ENCODE measurements at regions not wholly inside any gene's neighbourhood (a gene's known extent, or its start where the extent isn't known, plus 50 kb on each side); places are given as distances from the start of the nearest gene placed in this dataset.
A peak's percentile ranks its signal among the peaks of the same experiment; 100 is the strongest.

GRCh38 chr5:74282490-74282889 is 358.0 kb downstream of the ENC1 start:
- no peak for DNase-seq

GRCh38 chr5:74281166-74281565 is 359.4 kb downstream of the ENC1 start:
- peak; percentile 75 for DNase-seq

DNA sequence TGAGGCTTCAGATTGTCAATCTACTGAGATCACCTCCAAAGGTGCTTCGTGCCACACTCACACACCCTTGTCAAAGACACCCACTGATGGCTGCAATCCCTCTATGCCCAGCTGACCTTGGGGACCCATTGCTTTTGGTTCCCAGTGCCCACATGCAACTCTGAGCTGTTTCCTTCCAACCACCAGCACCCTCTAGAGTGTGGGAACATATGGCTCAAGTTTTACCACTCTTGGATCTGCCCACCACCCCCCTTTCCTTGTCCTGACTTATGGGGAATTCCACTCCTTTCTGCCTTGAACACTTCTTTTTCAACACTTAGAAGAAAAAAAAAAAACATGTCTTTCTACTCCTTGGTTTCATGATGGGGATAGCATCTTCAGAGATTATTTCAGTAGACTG is 360.2 kb downstream of the ENC1 start:
- DNase-seq = no peak

DNA sequence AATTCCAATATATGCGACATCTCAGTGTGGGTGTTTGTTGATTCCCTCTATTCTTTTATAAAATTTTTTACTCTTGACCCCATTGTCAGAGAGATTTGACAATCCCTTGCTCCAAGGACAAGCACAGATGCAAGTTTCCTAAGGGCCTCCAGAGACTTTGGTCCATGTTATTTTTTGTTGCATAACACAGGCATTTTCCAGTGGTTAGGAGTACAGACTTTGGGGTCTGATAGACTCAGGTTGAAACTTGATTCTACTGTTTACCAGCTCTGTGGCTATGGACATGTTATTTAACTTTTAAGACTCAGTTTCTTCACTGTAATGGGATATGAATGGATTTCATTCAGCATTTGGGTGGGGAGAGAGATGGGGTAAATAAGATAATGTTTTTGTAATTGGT is 361.3 kb downstream of the ENC1 start:
- DNase-seq = no peak

DNA sequence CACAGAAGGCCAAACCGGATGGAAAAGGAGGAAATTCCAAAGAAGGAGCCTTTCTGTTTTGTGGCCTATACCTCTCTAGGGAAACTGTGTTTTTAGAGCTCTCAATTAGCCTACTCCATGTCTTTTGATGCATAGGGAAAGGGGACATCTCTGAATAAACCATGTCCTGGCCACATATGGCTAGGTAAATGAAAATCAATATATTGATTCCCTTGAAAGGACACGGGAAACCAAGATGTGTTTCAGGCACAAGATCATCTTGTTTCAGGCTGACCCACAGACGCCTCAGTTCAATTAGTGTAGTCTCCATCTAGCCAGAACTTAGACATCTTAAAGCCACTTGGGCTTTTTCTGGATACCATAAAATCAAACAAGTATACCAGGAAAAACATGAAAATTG is 363.1 kb downstream of the ENC1 start:
- DNase-seq = no peak

DNA sequence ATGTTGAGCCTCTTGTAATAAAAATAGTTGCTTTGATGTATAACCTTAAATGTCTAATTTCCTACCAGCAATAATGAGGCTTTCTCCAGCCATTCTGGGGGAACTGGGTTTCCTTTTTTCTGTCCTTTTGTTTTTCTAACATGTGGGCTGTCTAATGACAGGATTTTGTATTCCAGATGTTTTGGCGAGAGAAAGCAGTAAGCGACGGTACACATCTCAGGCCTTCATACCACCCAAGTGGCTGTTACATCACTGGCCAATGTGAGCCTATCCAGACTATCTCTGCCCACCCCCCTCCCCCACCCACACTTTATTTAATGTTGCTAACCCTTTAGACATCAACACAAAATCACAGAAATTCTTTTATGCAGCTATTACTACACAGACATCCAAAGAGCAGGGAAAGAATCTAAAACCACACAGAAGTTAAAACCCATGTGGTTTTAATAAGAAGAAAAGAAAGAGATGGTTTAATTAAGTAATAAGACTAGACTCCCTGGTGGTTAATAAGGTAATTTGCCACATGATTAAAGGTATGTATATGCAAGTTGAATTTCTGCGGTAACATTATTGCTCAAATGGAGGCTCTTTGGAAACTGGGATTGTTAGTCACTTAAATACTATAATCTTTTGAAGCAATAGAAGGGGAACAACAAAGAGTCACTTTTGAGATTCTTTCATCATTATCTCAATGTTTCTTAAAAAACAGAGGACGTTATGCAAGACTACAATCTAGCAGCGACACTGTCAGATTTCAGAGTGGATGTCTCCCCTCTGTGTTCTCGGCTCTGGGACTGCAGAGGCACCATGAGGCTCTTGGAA is 365.1 kb downstream of the ENC1 start:
- no peak for DNase-seq

DNA sequence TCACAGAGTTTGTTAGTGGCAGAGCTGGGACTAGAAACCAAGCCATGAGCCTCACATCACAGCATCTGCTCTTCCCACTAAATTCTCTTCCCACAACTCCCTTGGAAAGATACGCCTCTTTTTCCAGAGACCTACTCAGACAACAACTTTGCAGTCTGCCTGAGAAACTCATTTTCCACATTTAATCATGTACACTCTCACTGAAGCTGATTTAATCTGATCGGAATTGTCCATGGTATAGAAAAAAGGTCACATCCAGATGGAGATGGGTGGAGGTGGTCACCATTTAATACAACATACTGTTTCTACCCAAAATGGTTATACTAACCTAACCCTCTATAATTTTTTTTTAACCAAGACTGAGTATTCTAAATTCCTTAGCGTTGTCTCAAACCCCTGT is 366.2 kb downstream of the ENC1 start:
- no peak for DNase-seq

DNA sequence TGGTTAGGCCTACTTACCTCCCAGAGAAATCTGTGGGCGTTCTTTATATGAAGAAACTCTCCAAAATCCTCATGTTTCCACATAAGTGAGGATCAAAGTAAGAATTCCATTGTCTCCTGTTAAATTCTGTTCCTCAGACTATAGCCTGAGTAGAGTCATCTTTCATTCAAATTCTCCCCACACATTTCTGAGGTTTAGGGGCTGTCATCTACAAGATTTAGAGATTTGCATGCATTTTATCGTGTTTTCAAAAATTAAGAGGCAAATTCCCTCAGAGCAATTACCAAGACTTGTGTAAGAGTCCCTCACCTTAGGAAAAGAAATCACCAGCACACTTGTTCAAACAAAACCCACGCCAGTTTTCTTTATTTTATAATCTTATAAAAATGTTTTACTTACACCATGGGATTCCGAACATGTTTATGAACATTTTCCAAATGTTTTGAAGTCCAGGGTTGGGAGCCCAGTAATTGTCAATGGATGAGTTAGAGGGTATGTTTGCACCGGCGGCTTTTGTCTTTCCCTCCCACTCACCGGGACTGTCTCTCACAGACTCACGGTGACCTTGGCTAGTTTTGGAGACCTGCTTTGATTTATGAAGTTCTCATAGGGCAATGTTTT is 367.6 kb downstream of the ENC1 start:
- no peak for DNase-seq

DNA sequence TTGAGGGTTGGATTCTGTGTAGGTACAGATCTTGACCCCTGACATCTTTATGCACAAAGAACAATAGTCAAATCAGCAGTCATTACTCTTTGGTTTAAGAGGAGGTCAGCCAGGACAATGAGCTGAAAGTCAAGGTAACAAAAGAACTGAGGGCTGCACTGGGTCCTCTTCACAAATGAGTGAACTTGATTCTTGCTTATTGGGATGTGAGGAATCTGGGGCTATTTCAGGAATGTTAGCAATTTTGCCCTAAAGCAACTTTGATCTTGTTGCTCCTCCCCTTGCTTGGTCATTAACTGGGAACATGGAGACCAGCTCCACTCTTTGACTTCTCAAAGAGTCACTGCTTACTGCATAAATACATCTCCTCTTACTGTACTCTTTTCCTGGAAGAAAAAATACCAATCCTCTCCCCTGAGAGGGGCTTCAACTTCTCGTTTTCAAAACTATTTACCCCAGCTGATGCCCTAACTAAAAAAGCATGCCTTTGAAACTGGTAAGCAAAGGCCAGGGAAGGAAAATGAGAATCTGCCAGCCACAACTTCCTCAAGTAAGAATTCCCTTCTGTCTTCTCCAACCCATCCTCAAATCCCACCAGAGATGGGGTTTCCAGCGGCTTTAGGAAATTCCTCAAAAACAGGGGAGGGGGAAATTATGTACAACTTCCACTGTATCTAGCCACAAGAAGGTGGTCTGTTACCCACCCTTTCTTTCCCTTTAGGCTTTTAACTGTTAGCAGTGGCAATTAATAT is 368.3 kb downstream of the ENC1 start:
- DNase-seq = no peak

- no peak for DNase-seq
Observed at GRCh38 chr5:74268297-74268696, 372.2 kb downstream of the ENC1 start.

DNA sequence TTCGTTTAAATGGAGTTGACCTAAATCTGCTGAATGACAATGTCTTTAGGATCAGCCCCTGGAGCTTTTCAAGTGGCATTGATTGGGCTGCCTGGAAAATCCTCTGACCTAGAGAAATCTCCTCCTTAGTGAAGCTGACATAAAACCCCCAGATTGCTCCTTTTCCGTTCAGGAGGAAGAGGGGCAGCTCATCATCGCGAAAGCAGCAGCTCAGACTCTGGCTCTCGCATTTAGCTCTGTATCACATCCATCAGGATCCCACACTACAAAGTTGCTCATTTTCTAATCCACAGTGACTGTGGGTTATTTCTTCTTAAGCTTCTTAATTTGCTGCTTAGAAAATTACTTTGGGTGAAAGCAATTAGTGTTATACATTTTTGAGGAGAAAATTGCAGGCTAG is 373.7 kb downstream of the ENC1 start:
- no peak for DNase-seq

GRCh38 chr5:74266132-74266531 is 374.4 kb downstream of the ENC1 start:
- no peak for DNase-seq

DNA sequence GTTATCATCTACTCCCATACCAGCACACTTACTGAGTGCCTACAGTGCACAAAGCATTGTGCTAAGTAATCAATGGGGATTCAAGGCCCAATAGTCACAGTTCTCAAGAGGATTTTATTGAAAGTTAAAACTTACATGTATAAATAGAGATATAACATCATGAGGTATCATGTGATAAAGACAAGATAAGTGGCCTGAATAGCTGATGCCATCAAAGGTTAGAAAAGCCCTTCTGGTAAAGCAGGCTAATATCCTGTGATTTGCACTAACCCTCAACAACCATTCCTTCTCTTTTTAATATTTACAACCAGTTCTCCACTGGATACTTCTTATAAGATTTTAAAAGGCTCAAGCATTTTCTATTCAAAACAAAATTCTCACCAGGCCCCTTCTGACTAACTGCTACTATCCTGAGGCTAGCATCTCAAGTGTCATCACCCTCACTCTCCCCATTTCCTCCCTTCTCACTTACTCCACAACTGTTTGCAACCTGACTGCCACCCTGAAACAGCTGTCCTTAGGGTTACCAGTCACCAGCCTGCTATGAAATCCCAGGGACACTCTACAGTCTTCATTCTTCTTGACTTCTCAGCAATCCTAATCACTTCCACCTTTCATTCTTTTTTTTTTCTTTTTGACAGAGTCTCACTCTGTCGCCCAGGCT is 377.9 kb downstream of the ENC1 start:
- no peak for DNase-seq

GRCh38 chr5:74261866-74262265 is 378.7 kb downstream of the ENC1 start:
- DNase-seq = no peak

GRCh38 chr5:74261421-74261820 is 379.1 kb downstream of the ENC1 start:
- no peak for DNase-seq

- DNase-seq = no peak
Observed at GRCh38 chr5:74259572-74259971, 381.0 kb downstream of the ENC1 start.

GRCh38 chr5:74258314-74258665 is 382.2 kb downstream of the ENC1 start:
- DNase-seq = no peak

GRCh38 chr5:74257645-74258313 is 382.7 kb downstream of the ENC1 start:
- DNase-seq = no peak

DNA sequence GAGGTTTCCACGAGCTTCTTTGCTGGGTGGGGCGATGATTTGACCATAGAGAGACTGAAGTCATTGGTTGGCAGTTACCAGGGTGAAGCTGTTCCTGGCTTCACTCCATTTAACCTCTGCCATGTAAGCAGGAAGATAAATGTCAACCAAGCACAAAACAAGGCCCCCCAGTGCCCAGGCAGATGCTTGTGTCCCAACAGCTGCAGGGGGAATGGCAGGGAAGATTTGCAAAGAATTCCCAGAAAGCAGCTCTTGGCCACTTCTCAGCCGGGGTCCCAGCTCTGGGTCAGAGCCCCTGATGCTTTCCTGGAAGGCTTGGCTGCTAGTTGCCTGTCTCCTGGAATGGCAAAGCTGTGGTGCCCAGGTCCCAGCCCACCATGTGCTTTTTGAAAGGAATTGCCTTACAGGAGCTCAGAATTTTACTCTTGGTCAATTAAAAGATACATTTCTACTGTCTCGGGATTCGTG is 383.4 kb downstream of the ENC1 start:
- no peak for DNase-seq

- DNase-seq = no peak
Observed at GRCh38 chr5:74255692-74256392, 384.7 kb downstream of the ENC1 start.

GRCh38 chr5:74254257-74254656 is 386.3 kb downstream of the ENC1 start:
- no peak for DNase-seq

DNA sequence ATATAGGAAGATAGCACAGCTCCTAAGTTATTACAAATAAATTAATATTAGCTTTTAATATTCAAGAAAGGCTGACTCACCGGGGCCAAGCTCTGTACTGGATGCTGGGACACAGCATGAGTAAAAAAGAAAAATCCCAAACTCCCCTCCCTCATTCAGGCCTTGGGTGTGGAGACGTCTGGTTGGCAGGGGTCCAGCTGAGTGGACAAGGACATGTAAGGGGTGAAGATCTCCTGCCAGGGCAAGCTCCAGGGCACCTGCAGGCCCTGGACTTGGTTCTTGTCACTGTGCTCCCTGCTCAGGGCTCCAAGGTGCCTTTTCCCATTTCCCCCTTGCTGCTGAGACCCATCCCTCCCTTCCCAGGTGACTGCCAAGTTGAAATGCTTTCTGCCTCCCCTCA is 388.5 kb downstream of the ENC1 start:
- no peak for DNase-seq
